Caco-2 (cell line): ENCODE measurements at regions not wholly inside any gene's neighbourhood (a gene's known extent, or its start where the extent isn't known, plus 50 kb on each side); places are given as distances from the start of the nearest gene placed in this dataset.
"Not testable (repeated sequence)": the region's sequence is repeated elsewhere in the genome, so short reads cannot be mapped to it uniquely, and the experiment has no call there.

Experiments
- BruUV-seq: library from RNA; stranded (reverse); fragments of 400-500 nt; replicated peaks from 2 replicates; lab custom pipeline; 2021; lab: Mats Ljungman, UMichigan
- CTCF ChIA-PET: fragments of 300-600 bp; sonication (Branson Sonifier 250); formaldehyde crosslinking; loops from one replicate; lab custom pipeline; 2022; ENCODE audit warnings: antibody characterized with exemption; lab: Charles Lee
- POLR2A ChIA-PET: fragments of 300-600 bp; sonication (Branson Sonifier 250); formaldehyde crosslinking; loops from one replicate; lab custom pipeline; 2022; ENCODE audit warnings: antibody characterized with exemption; lab: Charles Lee
- DNase-seq, 2 experiments: peaks; one replicate each; pipeline versions ENCODE4 v3.0.0 to v3.0.0-alpha.2; 2020 to 2022
- H3K27me3 ChIP-seq: replicated peaks from 2 replicates; pipeline ENCODE4 v1.6.0; 2011; ENCODE audit warnings: low read length; ENCODE audit not compliant: control insufficient read depth, insufficient read depth
- H3K36me3 ChIP-seq: 2 replicates; pipeline ENCODE4 v1.5.1; 2011; ENCODE audit warnings: low read length; ENCODE audit not compliant: control insufficient read depth, insufficient read depth
- H3K4me1 ChIP-seq: fragments of 250-450 bp; sonication (Bioruptor Pico); 2 replicates; pipeline ENCODE4 v1.5.1; 2020; ENCODE audit warnings: mild to moderate bottlenecking
- H3K4me3 ChIP-seq: 2 replicates; pipeline ENCODE4 v1.5.1; 2011; ENCODE audit warnings: low read depth, mild to moderate bottlenecking, control low read depth, low read length
- H3K9me3 ChIP-seq: fragments of 250-450 bp; sonication (Bioruptor Pico); 2 replicates; pipeline ENCODE4 v1.5.1; 2020; ENCODE audit warnings: mild to moderate bottlenecking, moderate library complexity
- H3K27ac Mint-ChIP-seq: one replicate; pipeline ENCODE4 v1.8.0; 2022; ENCODE audit warnings: mixed read lengths; ENCODE audit not compliant: unreplicated experiment
- H3K27me3 Mint-ChIP-seq: one replicate; pipeline ENCODE4 v1.8.0; 2022; ENCODE audit warnings: mixed read lengths; ENCODE audit not compliant: insufficient read depth, unreplicated experiment
- H3K36me3 Mint-ChIP-seq: one replicate; pipeline ENCODE4 v1.8.0; 2022; ENCODE audit warnings: mild to moderate bottlenecking, mixed read lengths; ENCODE audit not compliant: insufficient read depth, unreplicated experiment
- H3K4me1 Mint-ChIP-seq: one replicate; pipeline ENCODE4 v1.8.0; 2022; ENCODE audit warnings: low read depth, mixed read lengths; ENCODE audit not compliant: unreplicated experiment
- H3K4me3 Mint-ChIP-seq: one replicate; pipeline ENCODE4 v1.8.0; 2022; ENCODE audit warnings: mild to moderate bottlenecking, moderate library complexity, mixed read lengths; ENCODE audit not compliant: unreplicated experiment
- H3K9me3 Mint-ChIP-seq: one replicate; pipeline ENCODE4 v1.8.0; 2022; ENCODE audit warnings: mixed read lengths; ENCODE audit not compliant: unreplicated experiment
- intact Hi-C: fragments of 100-400 bp; cut with micrococcal nuclease; formaldehyde crosslinking; loops from one replicate; pipeline ENCODE4 v1.10.0; 2022; ENCODE audit not compliant: unreplicated experiment
- TF ChIP-seq, protein P1 (sequence below), 2 experiments: fragments of 200-600 bp in 1 of 2; IDR thresholded peaks; 1 replicate in 1 of 2; 2 replicates in 1 of 2; pipeline versions ENCODE4 v1.5.1 to v1.8.0; 2011 to 2022; ENCODE audit warnings: antibody characterized with exemption in 1 of 2, control low read depth in 1 of 2, inconsistent platforms in 1 of 2, low read depth in 1 of 2, low read length in 1 of 2, mild to moderate bottlenecking in 1 of 2, moderate library complexity in 1 of 2; ENCODE audit not compliant: insufficient read depth in 1 of 2, severe bottlenecking in 1 of 2, unreplicated experiment in 1 of 2

DNA sequence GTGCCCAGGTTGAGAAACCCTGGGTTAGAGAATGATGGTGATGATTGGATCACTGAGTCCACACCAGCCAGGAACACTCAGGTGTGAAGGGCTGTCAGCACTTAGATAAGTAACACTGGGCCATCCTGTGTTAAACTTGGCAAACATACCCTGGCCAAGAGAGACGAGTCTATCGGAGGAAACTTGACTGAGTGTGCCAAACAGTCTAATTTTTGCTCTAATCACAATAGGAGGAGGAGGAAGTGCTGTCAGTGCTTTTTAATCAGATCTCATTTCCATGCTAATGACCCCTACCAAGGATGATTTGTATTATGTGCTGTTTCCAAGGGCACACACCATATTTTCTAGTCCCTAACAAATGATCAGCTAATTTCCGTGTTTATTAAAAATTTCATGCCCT is 63.8 kb upstream of the SEC11C start:
- no peak for DNase-seq
- ChIA-PET CTCF (no interaction called here), POLR2A (no interaction called here)
- Mint-ChIP-seq H3K4me1 (no peaks in the 10 kb centered on the region), H3K4me3 (no peak overlapping the region), H3K27ac (no peak overlapping the region), H3K36me3 (no peaks in the 10 kb centered on the region), H3K27me3 (no peaks in the 10 kb centered on the region), H3K9me3 (no peaks in the 10 kb centered on the region)
- H3K27me3 ChIP-seq = no peaks in the 10 kb centered on the region
- no peaks in the 10 kb centered on the region for H3K4me1 ChIP-seq
- intact Hi-C loops = no loop called here
- BruUV-seq = no TSS peak
- H3K9me3 ChIP-seq = no peaks in the 10 kb centered on the region
- H3K36me3 ChIP-seq = no peaks in the 10 kb centered on the region
- H3K4me3 ChIP-seq = no peak overlapping the region
- TF ChIP-seq, protein P1, sequence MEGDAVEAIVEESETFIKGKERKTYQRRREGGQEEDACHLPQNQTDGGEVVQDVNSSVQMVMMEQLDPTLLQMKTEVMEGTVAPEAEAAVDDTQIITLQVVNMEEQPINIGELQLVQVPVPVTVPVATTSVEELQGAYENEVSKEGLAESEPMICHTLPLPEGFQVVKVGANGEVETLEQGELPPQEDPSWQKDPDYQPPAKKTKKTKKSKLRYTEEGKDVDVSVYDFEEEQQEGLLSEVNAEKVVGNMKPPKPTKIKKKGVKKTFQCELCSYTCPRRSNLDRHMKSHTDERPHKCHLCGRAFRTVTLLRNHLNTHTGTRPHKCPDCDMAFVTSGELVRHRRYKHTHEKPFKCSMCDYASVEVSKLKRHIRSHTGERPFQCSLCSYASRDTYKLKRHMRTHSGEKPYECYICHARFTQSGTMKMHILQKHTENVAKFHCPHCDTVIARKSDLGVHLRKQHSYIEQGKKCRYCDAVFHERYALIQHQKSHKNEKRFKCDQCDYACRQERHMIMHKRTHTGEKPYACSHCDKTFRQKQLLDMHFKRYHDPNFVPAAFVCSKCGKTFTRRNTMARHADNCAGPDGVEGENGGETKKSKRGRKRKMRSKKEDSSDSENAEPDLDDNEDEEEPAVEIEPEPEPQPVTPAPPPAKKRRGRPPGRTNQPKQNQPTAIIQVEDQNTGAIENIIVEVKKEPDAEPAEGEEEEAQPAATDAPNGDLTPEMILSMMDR (IDR thresholded peaks at IDR 0.05; ENCODE audit: insufficient read depth in 1 of 2, low read depth in 1 of 2, low read length in 1 of 2, severe bottlenecking in 1 of 2, unreplicated experiment in 1 of 2) = no peak

DNA sequence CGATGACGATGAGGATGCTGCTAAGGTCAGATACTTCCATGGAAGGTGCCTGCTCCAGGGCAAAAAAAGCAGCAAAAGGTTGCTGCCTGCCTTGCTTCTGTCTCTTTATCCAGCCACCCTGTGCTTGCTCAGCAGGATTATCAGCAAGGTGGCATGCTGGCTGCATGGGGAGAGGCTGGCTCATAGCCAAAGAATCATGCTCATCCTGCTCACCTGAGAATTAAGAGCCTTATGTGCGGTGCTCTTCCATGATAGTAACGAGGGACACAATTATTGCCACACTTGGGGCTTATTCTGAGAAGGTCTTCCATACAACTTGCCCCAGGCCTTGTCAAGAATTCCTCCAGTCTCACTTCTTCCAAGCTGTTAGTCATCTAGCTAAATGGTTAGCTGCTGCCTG is 60.4 kb upstream of the SEC11C start:
- Mint-ChIP-seq H3K9me3 (no peaks in the 10 kb centered on the region), H3K36me3 (no peaks in the 10 kb centered on the region), H3K4me3 (no peak overlapping the region), H3K4me1 (no peaks in the 10 kb centered on the region), H3K27ac (no peak overlapping the region), H3K27me3 (peaks cover 8% of the 10 kb centered on the region)
- Histone ChIP-seq H3K4me3 (no peak overlapping the region), H3K9me3 (no peaks in the 10 kb centered on the region), H3K27me3 (no peaks in the 10 kb centered on the region), H3K36me3 (no peaks in the 10 kb centered on the region), H3K4me1 (no peaks in the 10 kb centered on the region)
- CTCF ChIA-PET = interaction anchor here (0.6 kb wide), 1 partner anchor 10 kb away, joined by 4 read pairs; no protein-coding TSS in a partner anchor
- BruUV-seq = no TSS peak
- intact Hi-C loops = no loop called here
- TF ChIP-seq, protein P1 (IDR thresholded peaks at IDR 0.05; ENCODE audit: insufficient read depth in 1 of 2, low read depth in 1 of 2, low read length in 1 of 2, severe bottlenecking in 1 of 2, unreplicated experiment in 1 of 2) = no peak
- no peak for DNase-seq
- POLR2A ChIA-PET = no interaction called here

DNA sequence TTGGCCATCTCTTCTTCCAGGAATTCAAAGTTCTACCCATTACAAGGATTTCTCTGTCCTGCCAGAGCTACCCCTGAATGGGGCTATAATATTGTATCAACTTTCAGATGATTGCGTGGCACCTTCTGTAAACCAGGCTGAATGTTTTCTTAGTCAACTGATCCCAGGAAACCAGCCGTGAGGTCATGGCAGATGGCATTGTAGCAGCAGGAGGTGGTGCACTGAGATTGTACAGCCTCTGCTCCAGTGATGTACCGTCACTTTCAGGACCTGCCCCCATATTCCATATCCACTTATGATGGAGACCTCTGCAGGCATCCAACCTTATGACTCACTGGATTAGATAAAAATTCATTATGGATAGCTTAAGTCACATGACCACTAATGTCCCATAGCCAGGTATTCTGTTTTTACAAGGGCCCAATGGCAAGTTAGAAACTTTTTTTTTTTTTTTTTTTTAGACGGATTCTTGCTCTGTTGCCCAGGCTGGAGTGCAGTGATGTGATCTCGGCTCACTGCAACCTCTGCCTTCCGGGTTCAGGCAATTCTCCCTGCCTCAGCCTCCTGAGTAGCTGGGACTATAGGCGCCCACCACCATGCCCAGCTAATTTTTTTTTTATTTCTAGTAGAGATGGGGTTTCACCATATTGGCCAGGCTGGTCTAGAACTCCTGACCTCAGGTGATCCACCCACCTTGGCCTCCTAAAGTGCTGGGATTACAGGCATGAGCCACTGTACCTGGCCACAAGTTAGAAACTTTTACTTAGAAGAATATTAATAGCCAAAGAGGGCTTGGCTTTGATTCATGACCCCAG is 59.8 kb upstream of the SEC11C start:
- H3K27me3 ChIP-seq, H3K9me3 ChIP-seq, DNase-seq, H3K4me3 ChIP-seq, BruUV-seq, H3K4me3 Mint-ChIP-seq, H3K4me1 Mint-ChIP-seq, POLR2A ChIA-PET, H3K27me3 Mint-ChIP-seq, H3K36me3 Mint-ChIP-seq, H3K4me1 ChIP-seq, H3K9me3 Mint-ChIP-seq, H3K36me3 ChIP-seq, H3K27ac Mint-ChIP-seq: not testable (repeated sequence)
- CTCF ChIA-PET = interaction anchor here (0.6 kb wide), 1 partner anchor 11 kb away, joined by 4 read pairs; no protein-coding TSS in a partner anchor
- intact Hi-C loops = loop anchor here (10.0 kb wide), 1 partner anchor 185 kb away; no protein-coding TSS in a partner anchor
